ENCODE measurements at regions not wholly inside any gene's neighbourhood (a gene's known extent, or its start where the extent isn't known, plus 50 kb on each side); places are given as distances from the start of the nearest gene placed in this dataset.

DNA sequence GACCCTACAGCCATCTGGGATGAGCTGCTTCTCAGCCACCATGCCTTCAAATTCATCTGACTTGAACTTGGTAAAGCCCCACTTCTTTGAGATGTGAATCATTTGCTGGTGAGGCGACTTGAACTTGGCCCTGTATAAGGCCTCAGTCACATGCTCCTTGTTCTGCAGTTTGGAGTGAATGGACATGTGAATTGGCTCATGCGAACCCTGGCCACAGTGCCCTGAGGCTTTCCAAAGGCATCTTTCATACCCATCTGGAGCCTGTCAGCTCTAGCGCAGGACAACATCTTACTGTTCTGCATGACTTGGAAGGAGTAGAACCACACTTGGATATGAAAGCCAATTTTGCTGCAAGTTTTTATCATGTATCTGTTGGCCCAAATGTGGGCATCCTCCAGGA is 244.0 kb upstream of the FAM83B start:
- H3K36me3 Mint-ChIP-seq (ENCODE audit: low read depth), result no peaks in the 10 kb centered on the region
- no peaks in the 10 kb centered on the region for H3K27me3 Mint-ChIP-seq (ENCODE audit: insufficient read depth, low read depth, poor library complexity)
- no peak for ATAC-seq
- H3K79me2 ChIP-seq (replicated peaks; ENCODE audit: insufficient read depth), result no peaks in the 10 kb centered on the region
- no peaks in the 10 kb centered on the region for H3K36me3 ChIP-seq (ENCODE audit: insufficient read depth)
- H3K27me3 ChIP-seq (ENCODE audit: insufficient read depth), result no peaks in the 10 kb centered on the region
- no peak for TF ChIP-seq ZNF331 (CRISPR knock-in tag; IDR thresholded peaks at IDR 0.05; ENCODE audit: low read depth)
- no peak for TF ChIP-seq NANOG (IDR thresholded peaks at IDR 0.05; ENCODE audit: borderline replicate concordance)
- no peak for TF ChIP-seq ETS1 (IDR thresholded peaks at IDR 0.05)
- TF ChIP-seq, protein P1, sequence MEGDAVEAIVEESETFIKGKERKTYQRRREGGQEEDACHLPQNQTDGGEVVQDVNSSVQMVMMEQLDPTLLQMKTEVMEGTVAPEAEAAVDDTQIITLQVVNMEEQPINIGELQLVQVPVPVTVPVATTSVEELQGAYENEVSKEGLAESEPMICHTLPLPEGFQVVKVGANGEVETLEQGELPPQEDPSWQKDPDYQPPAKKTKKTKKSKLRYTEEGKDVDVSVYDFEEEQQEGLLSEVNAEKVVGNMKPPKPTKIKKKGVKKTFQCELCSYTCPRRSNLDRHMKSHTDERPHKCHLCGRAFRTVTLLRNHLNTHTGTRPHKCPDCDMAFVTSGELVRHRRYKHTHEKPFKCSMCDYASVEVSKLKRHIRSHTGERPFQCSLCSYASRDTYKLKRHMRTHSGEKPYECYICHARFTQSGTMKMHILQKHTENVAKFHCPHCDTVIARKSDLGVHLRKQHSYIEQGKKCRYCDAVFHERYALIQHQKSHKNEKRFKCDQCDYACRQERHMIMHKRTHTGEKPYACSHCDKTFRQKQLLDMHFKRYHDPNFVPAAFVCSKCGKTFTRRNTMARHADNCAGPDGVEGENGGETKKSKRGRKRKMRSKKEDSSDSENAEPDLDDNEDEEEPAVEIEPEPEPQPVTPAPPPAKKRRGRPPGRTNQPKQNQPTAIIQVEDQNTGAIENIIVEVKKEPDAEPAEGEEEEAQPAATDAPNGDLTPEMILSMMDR (conservative IDR thresholded peaks at IDR 0.05; ENCODE audit: low read depth in 2 of 2), result no peak
- no peak for TF ChIP-seq CREB1 (CRISPR knock-in tag; IDR thresholded peaks at IDR 0.05; ENCODE audit: low read depth)
- TF ChIP-seq, protein P2, sequence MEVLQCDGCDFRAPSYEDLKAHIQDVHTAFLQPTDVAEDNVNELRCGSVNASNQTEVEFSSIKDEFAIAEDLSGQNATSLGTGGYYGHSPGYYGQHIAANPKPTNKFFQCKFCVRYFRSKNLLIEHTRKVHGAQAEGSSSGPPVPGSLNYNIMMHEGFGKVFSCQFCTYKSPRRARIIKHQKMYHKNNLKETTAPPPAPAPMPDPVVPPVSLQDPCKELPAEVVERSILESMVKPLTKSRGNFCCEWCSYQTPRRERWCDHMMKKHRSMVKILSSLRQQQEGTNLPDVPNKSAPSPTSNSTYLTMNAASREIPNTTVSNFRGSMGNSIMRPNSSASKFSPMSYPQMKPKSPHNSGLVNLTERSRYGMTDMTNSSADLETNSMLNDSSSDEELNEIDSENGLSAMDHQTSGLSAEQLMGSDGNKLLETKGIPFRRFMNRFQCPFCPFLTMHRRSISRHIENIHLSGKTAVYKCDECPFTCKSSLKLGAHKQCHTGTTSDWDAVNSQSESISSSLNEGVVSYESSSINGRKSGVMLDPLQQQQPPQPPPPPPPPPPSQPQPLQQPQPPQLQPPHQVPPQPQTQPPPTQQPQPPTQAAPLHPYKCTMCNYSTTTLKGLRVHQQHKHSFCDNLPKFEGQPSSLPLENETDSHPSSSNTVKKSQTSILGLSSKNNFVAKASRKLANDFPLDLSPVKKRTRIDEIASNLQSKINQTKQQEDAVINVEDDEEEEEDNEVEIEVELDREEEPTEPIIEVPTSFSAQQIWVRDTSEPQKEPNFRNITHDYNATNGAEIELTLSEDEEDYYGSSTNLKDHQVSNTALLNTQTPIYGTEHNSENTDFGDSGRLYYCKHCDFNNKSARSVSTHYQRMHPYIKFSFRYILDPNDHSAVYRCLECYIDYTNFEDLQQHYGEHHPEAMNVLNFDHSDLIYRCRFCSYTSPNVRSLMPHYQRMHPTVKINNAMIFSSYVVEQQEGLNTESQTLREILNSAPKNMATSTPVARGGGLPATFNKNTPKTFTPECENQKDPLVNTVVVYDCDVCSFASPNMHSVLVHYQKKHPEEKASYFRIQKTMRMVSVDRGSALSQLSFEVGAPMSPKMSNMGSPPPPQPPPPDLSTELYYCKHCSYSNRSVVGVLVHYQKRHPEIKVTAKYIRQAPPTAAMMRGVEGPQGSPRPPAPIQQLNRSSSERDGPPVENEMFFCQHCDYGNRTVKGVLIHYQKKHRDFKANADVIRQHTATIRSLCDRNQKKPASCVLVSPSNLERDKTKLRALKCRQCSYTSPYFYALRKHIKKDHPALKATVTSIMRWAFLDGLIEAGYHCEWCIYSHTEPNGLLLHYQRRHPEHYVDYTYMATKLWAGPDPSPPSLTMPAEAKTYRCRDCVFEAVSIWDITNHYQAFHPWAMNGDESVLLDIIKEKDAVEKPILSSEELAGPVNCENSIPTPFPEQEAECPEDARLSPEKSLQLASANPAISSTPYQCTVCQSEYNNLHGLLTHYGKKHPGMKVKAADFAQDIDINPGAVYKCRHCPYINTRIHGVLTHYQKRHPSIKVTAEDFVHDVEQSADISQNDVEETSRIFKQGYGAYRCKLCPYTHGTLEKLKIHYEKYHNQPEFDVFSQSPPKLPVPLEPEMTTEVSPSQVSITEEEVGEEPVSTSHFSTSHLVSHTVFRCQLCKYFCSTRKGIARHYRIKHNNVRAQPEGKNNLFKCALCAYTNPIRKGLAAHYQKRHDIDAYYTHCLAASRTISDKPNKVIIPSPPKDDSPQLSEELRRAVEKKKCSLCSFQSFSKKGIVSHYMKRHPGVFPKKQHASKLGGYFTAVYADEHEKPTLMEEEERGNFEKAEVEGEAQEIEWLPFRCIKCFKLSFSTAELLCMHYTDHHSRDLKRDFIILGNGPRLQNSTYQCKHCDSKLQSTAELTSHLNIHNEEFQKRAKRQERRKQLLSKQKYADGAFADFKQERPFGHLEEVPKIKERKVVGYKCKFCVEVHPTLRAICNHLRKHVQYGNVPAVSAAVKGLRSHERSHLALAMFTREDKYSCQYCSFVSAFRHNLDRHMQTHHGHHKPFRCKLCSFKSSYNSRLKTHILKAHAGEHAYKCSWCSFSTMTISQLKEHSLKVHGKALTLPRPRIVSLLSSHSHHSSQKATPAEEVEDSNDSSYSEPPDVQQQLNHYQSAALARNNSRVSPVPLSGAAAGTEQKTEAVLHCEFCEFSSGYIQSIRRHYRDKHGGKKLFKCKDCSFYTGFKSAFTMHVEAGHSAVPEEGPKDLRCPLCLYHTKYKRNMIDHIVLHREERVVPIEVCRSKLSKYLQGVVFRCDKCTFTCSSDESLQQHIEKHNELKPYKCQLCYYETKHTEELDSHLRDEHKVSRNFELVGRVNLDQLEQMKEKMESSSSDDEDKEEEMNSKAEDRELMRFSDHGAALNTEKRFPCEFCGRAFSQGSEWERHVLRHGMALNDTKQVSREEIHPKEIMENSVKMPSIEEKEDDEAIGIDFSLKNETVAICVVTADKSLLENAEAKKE (CRISPR knock-in tag; IDR thresholded peaks at IDR 0.05), result no peak
- no peak for TF ChIP-seq POLR2AphosphoS5 (IDR thresholded peaks at IDR 0.05; ENCODE audit: low read depth)
- no peak for TF ChIP-seq STAT1 (IDR thresholded peaks at IDR 0.05; ENCODE audit: unreplicated experiment)
- no peak overlapping the region for H3K4me2 ChIP-seq
- H2AFZ ChIP-seq, result no peak overlapping the region
- H3F3A ChIP-seq (replicated peaks; ENCODE audit: low read depth), result no peaks in the 10 kb centered on the region
- no peaks in the 10 kb centered on the region for H3K9me2 ChIP-seq (ENCODE audit: insufficient read depth)
- H3K4me1 ChIP-seq (ENCODE audit: insufficient read depth), result no peaks in the 10 kb centered on the region
- no peaks in the 10 kb centered on the region for H4K20me1 ChIP-seq (replicated peaks; ENCODE audit: insufficient read depth)
- H3K9me3 Mint-ChIP-seq, result no peaks in the 10 kb centered on the region
- H3K4me1 Mint-ChIP-seq, result no peaks in the 10 kb centered on the region
- no peak overlapping the region for H3K27ac Mint-ChIP-seq
- no peak overlapping the region for H3K27ac ChIP-seq (ENCODE audit: low read depth)
- no peak for DNase-seq (ENCODE audit: low spot score)
- no peak overlapping the region for H3K4me3 Mint-ChIP-seq
- no peak overlapping the region for H3K4me3 ChIP-seq
